GM23338 (cell line): ENCODE measurements at regions not wholly inside any gene's neighbourhood (a gene's known extent, or its start where the extent isn't known, plus 50 kb on each side); places are given as distances from the start of the nearest gene placed in this dataset.

ENCODE experiments used
- ATAC-seq: fragments of 200-7000 bp; cut with Tn5 transposase; 3 replicates; pipeline ENCODE4 v1.9.1; 2020
- DNase-seq: peaks from one replicate; pipeline ENCODE4 v3.0.0-alpha.2; 2015; ENCODE audit warnings: low spot score
- H2AFZ ChIP-seq: fragments of 200-600 bp; sonication (generic); 2 replicates; pipeline ENCODE4 v1.8.0; 2016; ENCODE audit warnings: antibody characterized with exemption, mild to moderate bottlenecking, moderate library complexity
- H3F3A ChIP-seq: fragments of 200-600 bp; sonication (generic); replicated peaks from 2 replicates; pipeline ENCODE4 v1.8.0; 2017; ENCODE audit warnings: antibody characterized with exemption, mixed run types, low read depth
- H3K27ac ChIP-seq: fragments of 200-600 bp; sonication (generic); 2 replicates; pipeline ENCODE4 v1.6.1; 2016; ENCODE audit warnings: low read depth
- H3K27me3 ChIP-seq: fragments of 200-600 bp; sonication (generic); 2 replicates; pipeline ENCODE4 v1.8.0; 2016; ENCODE audit warnings: mild to moderate bottlenecking, mixed run types, moderate library complexity; ENCODE audit not compliant: insufficient read depth
- H3K36me3 ChIP-seq: fragments of 200-600 bp; sonication (generic); 2 replicates; pipeline ENCODE4 v1.8.0; 2016; ENCODE audit warnings: mild to moderate bottlenecking; ENCODE audit not compliant: insufficient read depth
- H3K4me1 ChIP-seq: fragments of 200-600 bp; sonication (generic); 2 replicates; pipeline ENCODE4 v1.8.0; 2016; ENCODE audit warnings: mild to moderate bottlenecking, moderate library complexity; ENCODE audit not compliant: insufficient read depth
- H3K4me2 ChIP-seq: fragments of 200-600 bp; sonication (generic); 2 replicates; pipeline ENCODE4 v1.7.1; 2017; ENCODE audit warnings: mixed run types
- H3K4me3 ChIP-seq: fragments of 200-600 bp; sonication (generic); 2 replicates; pipeline ENCODE4 v1.6.1; 2016; ENCODE audit warnings: mixed run types
- H3K79me2 ChIP-seq: fragments of 200-600 bp; sonication (generic); replicated peaks from 2 replicates; pipeline ENCODE4 v1.8.0; 2017; ENCODE audit warnings: mild to moderate bottlenecking; ENCODE audit not compliant: insufficient read depth
- H3K9me2 ChIP-seq: fragments of 200-600 bp; sonication (generic); 2 replicates; pipeline ENCODE4 v1.8.0; 2017; ENCODE audit not compliant: insufficient read depth
- H4K20me1 ChIP-seq: fragments of 200-600 bp; sonication (generic); replicated peaks from 2 replicates; pipeline ENCODE4 v1.8.0; 2017; ENCODE audit warnings: mild to moderate bottlenecking; ENCODE audit not compliant: insufficient read depth
- H3K27ac Mint-ChIP-seq: 2 replicates; pipeline ENCODE4 v1.8.0; 2020; ENCODE audit warnings: inconsistent platforms, mild to moderate bottlenecking, moderate library complexity, mixed read lengths
- H3K27me3 Mint-ChIP-seq: 3 replicates; pipeline ENCODE4 v1.8.0; 2022; ENCODE audit warnings: low read depth, mild to moderate bottlenecking, moderate library complexity, mixed read lengths, inconsistent platforms; ENCODE audit not compliant: insufficient read depth, poor library complexity
- H3K36me3 Mint-ChIP-seq: 3 replicates; pipeline ENCODE4 v1.8.0; 2021; ENCODE audit warnings: low read depth, mild to moderate bottlenecking, inconsistent platforms, moderate library complexity, mixed read lengths
- H3K4me1 Mint-ChIP-seq: 3 replicates; pipeline ENCODE4 v1.8.0; 2020; ENCODE audit warnings: mild to moderate bottlenecking, inconsistent platforms, mixed read lengths
- H3K4me3 Mint-ChIP-seq: 3 replicates; pipeline ENCODE4 v1.8.0; 2021; ENCODE audit warnings: moderate library complexity, mild to moderate bottlenecking, inconsistent platforms, mixed read lengths
- H3K9me3 Mint-ChIP-seq: 3 replicates; pipeline ENCODE4 v1.8.0; 2020; ENCODE audit warnings: moderate library complexity, mild to moderate bottlenecking, inconsistent platforms, mixed read lengths
- CREB1 ChIP-seq: fragments of 250-450 bp; sonication (Bioruptor Pico); IDR thresholded peaks from 2 replicates; pipeline ENCODE4 v1.5.0; 2020; ENCODE audit warnings: low read depth, mild to moderate bottlenecking, moderate library complexity
- EZH2 ChIP-seq: fragments of 200-600 bp; sonication (generic); IDR thresholded peaks from one replicate; pipeline ENCODE4 v1.8.0; 2017; ENCODE audit warnings: antibody characterized with exemption, mild to moderate bottlenecking, low read depth; ENCODE audit not compliant: unreplicated experiment
- EZH2phosphoT487 ChIP-seq: fragments of 200-600 bp; sonication (generic); IDR thresholded peaks from one replicate; pipeline ENCODE4 v1.8.1; 2018; ENCODE audit warnings: antibody characterized with exemption; ENCODE audit not compliant: unreplicated experiment
- JUNB ChIP-seq: IDR thresholded peaks from one replicate; pipeline ENCODE4 v1.6.1; 2016; ENCODE audit warnings: antibody characterized with exemption; ENCODE audit not compliant: unreplicated experiment
- NANOG ChIP-seq: IDR thresholded peaks from 2 replicates; pipeline ENCODE4 v1.6.1; 2016; ENCODE audit warnings: antibody characterized with exemption, borderline replicate concordance
- POLR2AphosphoS5 ChIP-seq: IDR thresholded peaks from 2 replicates; pipeline ENCODE4 v1.6.1; 2016; ENCODE audit warnings: antibody characterized with exemption, low read depth
- STAT1 ChIP-seq: IDR thresholded peaks from one replicate; pipeline ENCODE4 v1.6.1; 2016; ENCODE audit warnings: antibody characterized with exemption; ENCODE audit not compliant: unreplicated experiment
- ZNF114 ChIP-seq: fragments of 250-450 bp; sonication (Bioruptor Pico); IDR thresholded peaks from 2 replicates; pipeline ENCODE4 v1.5.0; 2020; ENCODE audit warnings: mild to moderate bottlenecking, moderate library complexity
- ZNF331 ChIP-seq: fragments of 250-450 bp; sonication (Bioruptor Pico); IDR thresholded peaks from 2 replicates; pipeline ENCODE4 v1.5.0; 2020; ENCODE audit warnings: low read depth, mild to moderate bottlenecking, moderate library complexity
- TF ChIP-seq, protein P1 (sequence below), 2 experiments: fragments of 200-600 bp in 1 of 2; sonication (generic) in 1 of 2; conservative IDR thresholded peaks; 2 replicates each; pipeline versions ENCODE4 v1.5.1 to v1.6.1; 2016 to 2017; ENCODE audit warnings: antibody characterized with exemption in 2 of 2, low read depth in 2 of 2, mild to moderate bottlenecking in 2 of 2, moderate library complexity in 1 of 2
- TF ChIP-seq, protein P2 (sequence below): IDR thresholded peaks from one replicate; pipeline ENCODE4 v1.6.1; 2018; ENCODE audit warnings: antibody characterized with exemption; ENCODE audit not compliant: unreplicated experiment
- TF ChIP-seq, protein P3 (sequence below): IDR thresholded peaks from 2 replicates; pipeline ENCODE4 v1.6.1; 2016; ENCODE audit warnings: antibody characterized with exemption

DNA sequence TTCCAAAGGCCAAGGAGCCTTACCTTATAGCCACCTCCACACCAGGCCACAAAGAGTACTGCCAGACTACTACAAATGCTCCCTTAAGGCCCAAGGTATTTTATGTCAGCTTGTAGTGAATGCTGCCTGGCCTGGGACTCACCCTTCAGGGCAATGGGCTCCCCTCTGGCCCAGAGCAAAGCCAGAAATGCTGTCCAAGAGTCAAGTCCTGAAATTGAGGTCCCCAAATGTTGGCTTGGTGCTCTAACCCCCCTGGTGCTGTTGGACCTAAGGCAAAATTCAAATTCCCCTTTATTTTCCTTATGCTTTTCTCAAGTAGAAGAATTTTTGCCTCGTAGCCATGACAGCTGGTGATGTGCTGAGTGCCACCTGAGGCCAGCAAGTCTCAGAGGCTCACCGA is 1354.3 kb upstream of the DIAPH2 start:
- H3K4me3 Mint-ChIP-seq: no peak overlapping the region
- H3K4me2 ChIP-seq: no peak overlapping the region
- no peak overlapping the region for H3K4me3 ChIP-seq
- no peaks in the 10 kb centered on the region for H3K36me3 ChIP-seq
- H3K4me1 Mint-ChIP-seq: peaks cover 13% of the 10 kb centered on the region
- ATAC-seq (no peak), DNase-seq (no peak)
- H3K27me3 ChIP-seq: no peaks in the 10 kb centered on the region
- H3K9me2 ChIP-seq: no peaks in the 10 kb centered on the region
- H3F3A ChIP-seq: no peaks in the 10 kb centered on the region
- no peak for TF ChIP-seq NANOG
- TF ChIP-seq, protein P1, sequence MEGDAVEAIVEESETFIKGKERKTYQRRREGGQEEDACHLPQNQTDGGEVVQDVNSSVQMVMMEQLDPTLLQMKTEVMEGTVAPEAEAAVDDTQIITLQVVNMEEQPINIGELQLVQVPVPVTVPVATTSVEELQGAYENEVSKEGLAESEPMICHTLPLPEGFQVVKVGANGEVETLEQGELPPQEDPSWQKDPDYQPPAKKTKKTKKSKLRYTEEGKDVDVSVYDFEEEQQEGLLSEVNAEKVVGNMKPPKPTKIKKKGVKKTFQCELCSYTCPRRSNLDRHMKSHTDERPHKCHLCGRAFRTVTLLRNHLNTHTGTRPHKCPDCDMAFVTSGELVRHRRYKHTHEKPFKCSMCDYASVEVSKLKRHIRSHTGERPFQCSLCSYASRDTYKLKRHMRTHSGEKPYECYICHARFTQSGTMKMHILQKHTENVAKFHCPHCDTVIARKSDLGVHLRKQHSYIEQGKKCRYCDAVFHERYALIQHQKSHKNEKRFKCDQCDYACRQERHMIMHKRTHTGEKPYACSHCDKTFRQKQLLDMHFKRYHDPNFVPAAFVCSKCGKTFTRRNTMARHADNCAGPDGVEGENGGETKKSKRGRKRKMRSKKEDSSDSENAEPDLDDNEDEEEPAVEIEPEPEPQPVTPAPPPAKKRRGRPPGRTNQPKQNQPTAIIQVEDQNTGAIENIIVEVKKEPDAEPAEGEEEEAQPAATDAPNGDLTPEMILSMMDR (conservative IDR thresholded peaks at IDR 0.05; ENCODE audit: low read depth in 2 of 2): no peak
- TF ChIP-seq, protein P2, sequence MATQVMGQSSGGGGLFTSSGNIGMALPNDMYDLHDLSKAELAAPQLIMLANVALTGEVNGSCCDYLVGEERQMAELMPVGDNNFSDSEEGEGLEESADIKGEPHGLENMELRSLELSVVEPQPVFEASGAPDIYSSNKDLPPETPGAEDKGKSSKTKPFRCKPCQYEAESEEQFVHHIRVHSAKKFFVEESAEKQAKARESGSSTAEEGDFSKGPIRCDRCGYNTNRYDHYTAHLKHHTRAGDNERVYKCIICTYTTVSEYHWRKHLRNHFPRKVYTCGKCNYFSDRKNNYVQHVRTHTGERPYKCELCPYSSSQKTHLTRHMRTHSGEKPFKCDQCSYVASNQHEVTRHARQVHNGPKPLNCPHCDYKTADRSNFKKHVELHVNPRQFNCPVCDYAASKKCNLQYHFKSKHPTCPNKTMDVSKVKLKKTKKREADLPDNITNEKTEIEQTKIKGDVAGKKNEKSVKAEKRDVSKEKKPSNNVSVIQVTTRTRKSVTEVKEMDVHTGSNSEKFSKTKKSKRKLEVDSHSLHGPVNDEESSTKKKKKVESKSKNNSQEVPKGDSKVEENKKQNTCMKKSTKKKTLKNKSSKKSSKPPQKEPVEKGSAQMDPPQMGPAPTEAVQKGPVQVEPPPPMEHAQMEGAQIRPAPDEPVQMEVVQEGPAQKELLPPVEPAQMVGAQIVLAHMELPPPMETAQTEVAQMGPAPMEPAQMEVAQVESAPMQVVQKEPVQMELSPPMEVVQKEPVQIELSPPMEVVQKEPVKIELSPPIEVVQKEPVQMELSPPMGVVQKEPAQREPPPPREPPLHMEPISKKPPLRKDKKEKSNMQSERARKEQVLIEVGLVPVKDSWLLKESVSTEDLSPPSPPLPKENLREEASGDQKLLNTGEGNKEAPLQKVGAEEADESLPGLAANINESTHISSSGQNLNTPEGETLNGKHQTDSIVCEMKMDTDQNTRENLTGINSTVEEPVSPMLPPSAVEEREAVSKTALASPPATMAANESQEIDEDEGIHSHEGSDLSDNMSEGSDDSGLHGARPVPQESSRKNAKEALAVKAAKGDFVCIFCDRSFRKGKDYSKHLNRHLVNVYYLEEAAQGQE: peak; percentile 49
- no peak for TF ChIP-seq EZH2phosphoT487
- TF ChIP-seq STAT1: no peak
- no peak for TF ChIP-seq ZNF331 (CRISPR knock-in tag)
- no peak for TF ChIP-seq EZH2
- no peak for TF ChIP-seq JUNB
- no peak for TF ChIP-seq POLR2AphosphoS5
- H3K36me3 Mint-ChIP-seq: no peaks in the 10 kb centered on the region
- no peaks in the 10 kb centered on the region for H3K9me3 Mint-ChIP-seq
- H3K79me2 ChIP-seq: no peaks in the 10 kb centered on the region
- H3K4me1 ChIP-seq: no peaks in the 10 kb centered on the region; the same call in 1 of the 2 replicates
- H2AFZ ChIP-seq: no peak overlapping the region
- H4K20me1 ChIP-seq: no peaks in the 10 kb centered on the region
- H3K27ac ChIP-seq: no peak overlapping the region
- no peak overlapping the region for H3K27ac Mint-ChIP-seq
- H3K27me3 Mint-ChIP-seq: no peaks in the 10 kb centered on the region

DNA sequence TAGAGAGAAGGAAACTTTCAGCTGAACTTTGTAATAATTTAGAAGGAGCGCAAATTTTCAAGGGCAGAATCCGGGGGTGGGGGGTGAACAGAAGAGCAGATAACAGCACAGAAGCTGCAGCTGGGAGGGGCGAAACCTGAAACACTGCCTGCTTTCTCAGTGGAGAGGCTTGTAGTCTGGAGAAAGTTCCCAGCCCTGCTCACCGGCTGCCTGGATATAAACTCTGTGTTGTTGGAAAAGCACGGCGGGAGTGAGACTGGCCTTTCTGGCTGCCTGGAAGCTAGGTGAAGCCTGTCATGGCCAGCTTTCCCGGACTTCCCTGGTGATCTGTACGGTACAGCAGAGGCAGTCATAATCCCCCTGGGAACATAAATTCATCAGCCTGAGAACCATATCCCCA is 1352.1 kb upstream of the DIAPH2 start:
- H3K4me3 Mint-ChIP-seq: no peak overlapping the region
- H3K27me3 Mint-ChIP-seq: no peaks in the 10 kb centered on the region
- Histone ChIP-seq H3K36me3 (no peaks in the 10 kb centered on the region), H4K20me1 (no peaks in the 10 kb centered on the region), H3K4me2 (no peak overlapping the region), H3K4me1 (no peaks in the 10 kb centered on the region; the same call in 1 of the 2 replicates), H3K27me3 (no peaks in the 10 kb centered on the region), H3K4me3 (no peak overlapping the region), H3K27ac (no peak overlapping the region), H3K79me2 (no peaks in the 10 kb centered on the region), H2AFZ (peak overlapping the region; percentile 5; the same call in 1 of the 2 replicates), H3F3A (no peaks in the 10 kb centered on the region), H3K9me2 (no peaks in the 10 kb centered on the region)
- DNase-seq (no peak), ATAC-seq (peak; percentile 47; the same call in 2 of the 3 replicates)
- no peaks in the 10 kb centered on the region for H3K36me3 Mint-ChIP-seq
- no peak overlapping the region for H3K27ac Mint-ChIP-seq
- H3K4me1 Mint-ChIP-seq: peaks cover 13% of the 10 kb centered on the region
- H3K9me3 Mint-ChIP-seq: no peaks in the 10 kb centered on the region
- TF ChIP-seq CREB1 (CRISPR knock-in tag) (no peak), ZNF114 (CRISPR knock-in tag) (no peak), EZH2phosphoT487 (no peak), STAT1 (no peak), ZNF331 (CRISPR knock-in tag) (no peak), JUNB (no peak), POLR2AphosphoS5 (no peak)
- TF ChIP-seq, protein P3, sequence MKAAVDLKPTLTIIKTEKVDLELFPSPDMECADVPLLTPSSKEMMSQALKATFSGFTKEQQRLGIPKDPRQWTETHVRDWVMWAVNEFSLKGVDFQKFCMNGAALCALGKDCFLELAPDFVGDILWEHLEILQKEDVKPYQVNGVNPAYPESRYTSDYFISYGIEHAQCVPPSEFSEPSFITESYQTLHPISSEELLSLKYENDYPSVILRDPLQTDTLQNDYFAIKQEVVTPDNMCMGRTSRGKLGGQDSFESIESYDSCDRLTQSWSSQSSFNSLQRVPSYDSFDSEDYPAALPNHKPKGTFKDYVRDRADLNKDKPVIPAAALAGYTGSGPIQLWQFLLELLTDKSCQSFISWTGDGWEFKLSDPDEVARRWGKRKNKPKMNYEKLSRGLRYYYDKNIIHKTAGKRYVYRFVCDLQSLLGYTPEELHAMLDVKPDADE: no peak
- TF ChIP-seq, protein P2: no peak
- TF ChIP-seq, protein P1 (conservative IDR thresholded peaks at IDR 0.05; ENCODE audit: low read depth in 2 of 2): no peak
